ENCODE measurements at regions not wholly inside any gene's neighbourhood (a gene's known extent, or its start where the extent isn't known, plus 50 kb on each side); places are given as distances from the start of the nearest gene placed in this dataset.

DNA sequence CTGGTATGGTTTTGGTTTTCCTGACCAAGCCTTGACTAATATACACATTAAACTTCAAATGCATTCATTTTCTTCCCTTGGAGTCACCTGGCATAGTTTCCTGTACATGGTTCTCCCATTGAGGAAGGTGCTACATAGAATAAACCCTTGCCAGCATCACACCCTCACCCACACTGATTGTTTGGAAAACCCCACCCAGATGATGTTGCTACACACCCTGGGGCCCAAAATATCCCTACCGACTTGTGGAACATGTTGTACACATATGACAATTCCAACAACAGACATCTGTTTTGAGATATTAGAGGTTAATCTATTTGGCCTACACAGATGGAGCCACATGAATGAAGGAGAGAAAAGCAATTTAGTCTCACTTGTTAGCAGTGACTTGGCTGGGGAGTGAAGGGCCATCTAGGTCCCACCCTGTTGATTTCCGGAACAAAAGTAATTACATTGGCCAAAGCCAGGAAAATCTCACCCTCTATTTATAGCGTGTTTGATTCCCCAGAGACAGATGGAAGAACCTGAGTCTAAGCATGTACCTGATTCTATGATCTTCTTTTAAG is 606.0 kb upstream of the BTBD3 start:
- Histone ChIP-seq H3K4me3 (ENCODE audit: low read depth, low read length) (no peak overlapping the region), H3K4me1 (no peaks in the 10 kb centered on the region), H3K36me3 (no peaks in the 10 kb centered on the region), H3K9me3 (no peaks in the 10 kb centered on the region), H3K27me3 (no peaks in the 10 kb centered on the region)
- DNase-seq: no peak
- TF ChIP-seq CTCF (IDR thresholded peaks at IDR 0.05; ENCODE audit: low read depth, low read length): no peak

DNA sequence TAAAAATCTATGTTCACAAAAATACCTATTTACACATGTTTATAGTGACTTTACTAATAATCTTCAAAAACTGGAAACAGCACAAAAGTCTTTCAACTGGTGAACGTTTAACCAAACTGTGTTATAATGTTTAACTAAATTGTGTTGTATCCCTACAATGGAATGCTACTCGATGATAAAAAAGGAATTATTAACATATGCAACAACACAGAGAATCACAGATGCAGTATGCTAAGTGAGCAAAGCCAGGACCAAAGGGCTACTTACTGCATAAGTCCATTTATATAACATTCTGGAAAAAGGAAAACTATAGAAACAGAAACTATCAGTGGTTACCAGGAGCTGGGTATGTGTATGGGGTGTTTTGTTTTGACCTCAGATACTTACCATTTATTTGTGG is 602.2 kb upstream of the BTBD3 start:
- no peak for TF ChIP-seq CTCF (IDR thresholded peaks at IDR 0.05; ENCODE audit: low read depth, low read length)
- Histone ChIP-seq H3K36me3 (no peaks in the 10 kb centered on the region), H3K9me3 (no peaks in the 10 kb centered on the region), H3K4me1 (no peaks in the 10 kb centered on the region), H3K4me3 (ENCODE audit: low read depth, low read length) (no peak overlapping the region), H3K27me3 (no peaks in the 10 kb centered on the region)
- no peak for DNase-seq

DNA sequence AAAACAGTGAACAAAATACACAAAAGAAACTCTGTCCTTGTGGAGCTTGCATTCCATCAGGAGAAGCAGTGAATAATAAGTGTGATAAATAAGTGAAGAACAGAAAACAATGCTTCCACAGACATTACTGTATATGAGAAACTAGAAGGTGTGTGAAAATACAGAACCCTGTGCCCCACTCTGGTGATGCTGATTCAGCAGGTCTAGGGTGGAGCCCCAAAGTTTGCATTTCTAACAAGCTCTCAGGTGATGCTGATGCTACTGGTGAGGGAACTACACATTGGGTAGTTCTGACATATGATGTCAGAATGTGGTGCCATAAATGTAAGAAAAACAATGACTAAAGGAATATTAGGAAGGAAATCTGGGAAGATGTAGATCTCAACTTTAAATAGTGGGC is 601.4 kb upstream of the BTBD3 start:
- Histone ChIP-seq H3K27me3 (no peaks in the 10 kb centered on the region), H3K36me3 (no peaks in the 10 kb centered on the region), H3K4me3 (ENCODE audit: low read depth, low read length) (no peak overlapping the region), H3K9me3 (no peaks in the 10 kb centered on the region), H3K4me1 (no peaks in the 10 kb centered on the region)
- no peak for DNase-seq
- TF ChIP-seq CTCF (IDR thresholded peaks at IDR 0.05; ENCODE audit: low read depth, low read length): no peak

DNA sequence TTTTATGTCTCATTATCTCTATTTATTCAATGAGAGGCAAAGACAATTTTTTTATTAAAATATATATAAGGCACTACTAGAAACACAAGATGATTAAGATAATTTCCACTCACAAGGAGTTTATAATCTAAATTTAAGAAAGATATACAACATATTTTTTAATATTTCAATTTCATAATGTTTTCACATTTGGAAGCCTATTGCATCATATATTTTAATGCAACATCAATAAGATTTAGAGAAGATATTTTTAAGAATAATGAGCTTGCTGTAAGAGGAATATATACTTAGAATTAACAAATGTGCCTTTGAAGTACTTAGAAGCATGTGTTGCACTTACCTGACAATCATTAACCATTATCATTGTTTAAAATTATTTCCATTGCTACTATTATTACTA is 597.7 kb upstream of the BTBD3 start:
- no peak for TF ChIP-seq CTCF (IDR thresholded peaks at IDR 0.05; ENCODE audit: low read depth, low read length)

DNA sequence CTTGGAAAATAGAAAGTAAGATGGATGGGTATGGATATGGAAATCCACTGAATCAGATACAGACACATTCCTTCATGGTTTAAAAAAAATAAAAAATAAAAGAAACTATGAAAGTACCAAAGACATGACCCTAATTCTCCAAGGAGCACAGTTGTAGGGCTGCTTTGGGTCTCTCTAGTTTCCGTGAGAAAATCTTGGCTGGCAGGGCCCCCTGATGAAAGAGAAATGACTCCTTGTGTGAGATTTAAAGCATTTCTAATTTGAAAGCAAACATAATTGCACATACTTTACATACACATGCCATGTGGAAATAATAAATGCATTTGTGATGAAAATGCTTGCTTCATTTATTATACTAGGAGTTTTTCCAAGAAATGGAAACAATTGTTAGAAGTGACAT is 593.9 kb upstream of the BTBD3 start:
- H3K9me3 ChIP-seq: no peaks in the 10 kb centered on the region
- no peak for TF ChIP-seq CTCF (IDR thresholded peaks at IDR 0.05; ENCODE audit: low read depth, low read length)
- H3K4me1 ChIP-seq: no peaks in the 10 kb centered on the region
- no peak for DNase-seq
- H3K4me3 ChIP-seq (ENCODE audit: low read depth, low read length): no peak overlapping the region
- no peaks in the 10 kb centered on the region for H3K27me3 ChIP-seq
- no peaks in the 10 kb centered on the region for H3K36me3 ChIP-seq

More for the DNA sequence above, 597.7 kb upstream of the BTBD3 start:
- H3K4me1 ChIP-seq: no peaks in the 10 kb centered on the region
- no peak for DNase-seq
- H3K27me3 ChIP-seq: no peaks in the 10 kb centered on the region
- H3K36me3 ChIP-seq: no peaks in the 10 kb centered on the region
- no peak overlapping the region for H3K4me3 ChIP-seq (ENCODE audit: low read depth, low read length)
- H3K9me3 ChIP-seq: no peaks in the 10 kb centered on the region

- no peak for TF ChIP-seq CTCF (IDR thresholded peaks at IDR 0.05; ENCODE audit: low read depth, low read length)
- Histone ChIP-seq H3K9me3 (no peaks in the 10 kb centered on the region), H3K4me3 (ENCODE audit: low read depth, low read length) (no peak overlapping the region)
Observed at GRCh38 chr20:11324990-11325389, 592.7 kb upstream of the BTBD3 start.

More at GRCh38 chr20:11324990-11325389, 592.7 kb upstream of the BTBD3 start:
- Histone ChIP-seq H3K4me1 (no peaks in the 10 kb centered on the region), H3K27me3 (no peaks in the 10 kb centered on the region), H3K36me3 (no peaks in the 10 kb centered on the region)
- no peak for DNase-seq
